IMR-90 (cell line): ENCODE measurements at regions not wholly inside any gene's neighbourhood (a gene's known extent, or its start where the extent isn't known, plus 50 kb on each side); places are given as distances from the start of the nearest gene placed in this dataset.

Experiments used
- ATAC-seq: fragments of 200-7000 bp; cut with Tn5 transposase; 2 replicates; pipeline ENCODE4 v1.9.1; 2020; ENCODE audit warnings: low read depth, mild to moderate bottlenecking, moderate library complexity
- BruUV-seq: library from RNA; stranded (reverse); fragments of 400-500 nt; replicated peaks from 2 replicates; lab custom pipeline; 2021; lab: Mats Ljungman, UMichigan
- CTCF ChIA-PET: fragments of 300-600 bp; formaldehyde crosslinking; extraction: SDS; loops from one replicate; lab custom pipeline; 2021; ENCODE audit warnings: antibody characterized with exemption; lab: Yijun Ruan, JAX
- POLR2A ChIA-PET: fragments of 300-600 bp; sonication (Branson Sonifier 250); formaldehyde crosslinking; loops from one replicate; lab custom pipeline; 2022; ENCODE audit warnings: antibody characterized with exemption; ENCODE audit not compliant: unreplicated experiment; lab: Charles Lee
- DNase-seq: peaks from one replicate; pipeline ENCODE4 v3.0.0; 2013
- H2AFZ ChIP-seq: replicated peaks from 2 replicates; pipeline ENCODE3; 2013; ENCODE audit warnings: low read length, mild to moderate bottlenecking; ENCODE audit not compliant: poor library complexity
- H2AK5ac ChIP-seq: 2 replicates; pipeline ENCODE4 v1.6.1; 2013; ENCODE audit warnings: low read depth, low read length, inconsistent platforms
- H2AK9ac ChIP-seq: replicated peaks from 2 replicates; pipeline ENCODE3; 2013; ENCODE audit warnings: mild to moderate bottlenecking, low read depth, low read length, moderate library complexity; ENCODE audit not compliant: poor library complexity
- H2BK120ac ChIP-seq: 2 replicates; pipeline ENCODE4 v1.6.1; 2013; ENCODE audit warnings: low read depth, low read length, inconsistent platforms
- H2BK15ac ChIP-seq: 3 replicates; pipeline ENCODE4 v1.6.1; 2013; ENCODE audit warnings: low read depth, low read length, inconsistent platforms
- H2BK20ac ChIP-seq: 2 replicates; pipeline ENCODE4 v1.6.1; 2013; ENCODE audit warnings: low read depth, mild to moderate bottlenecking, inconsistent platforms, low read length, moderate library complexity
- H2BK5ac ChIP-seq: 2 replicates; pipeline ENCODE4 v1.6.1; 2013; ENCODE audit warnings: mild to moderate bottlenecking, low read depth, low read length, inconsistent platforms; ENCODE audit not compliant: poor library complexity, severe bottlenecking
- H3K14ac ChIP-seq: replicated peaks from 2 replicates; pipeline ENCODE4 v1.6.1; 2013; ENCODE audit warnings: low read depth, low read length, inconsistent platforms
- H3K18ac ChIP-seq: 2 replicates; pipeline ENCODE4 v1.6.1; 2013; ENCODE audit warnings: low read depth, low read length, control low read depth
- H3K23ac ChIP-seq: 2 replicates; pipeline ENCODE4 v1.6.1; 2013; ENCODE audit warnings: low read depth, low read length, inconsistent platforms
- H3K27ac ChIP-seq: 2 replicates; pipeline ENCODE4 v1.5.1; 2013; ENCODE audit warnings: mild to moderate bottlenecking, control low read depth, low read length; ENCODE audit not compliant: insufficient read depth
- H3K27me3 ChIP-seq: 2 replicates; pipeline ENCODE4 v1.6.1; 2013; ENCODE audit warnings: low read length; ENCODE audit not compliant: control insufficient read depth, insufficient read depth
- H3K36me3 ChIP-seq: 2 replicates; pipeline ENCODE4 v1.6.1; 2013; ENCODE audit warnings: low read length, mixed read lengths; ENCODE audit not compliant: control insufficient read depth, insufficient read depth
- H3K4ac ChIP-seq: 2 replicates; pipeline ENCODE4 v1.6.1; 2013; ENCODE audit warnings: low read depth, low read length, inconsistent platforms
- H3K4me1 ChIP-seq: 2 replicates; pipeline ENCODE4 v1.6.1; 2013; ENCODE audit warnings: low read length, mixed read lengths; ENCODE audit not compliant: control insufficient read depth, insufficient read depth
- H3K4me2 ChIP-seq: 2 replicates; pipeline ENCODE4 v1.6.1; 2013; ENCODE audit warnings: low read depth, mild to moderate bottlenecking, control low read depth, low read length, moderate library complexity
- H3K4me3 ChIP-seq: 2 replicates; pipeline ENCODE4 v1.5.1; 2013; ENCODE audit warnings: low read depth, mild to moderate bottlenecking, control low read depth, low read length, moderate library complexity; ENCODE audit not compliant: insufficient read depth
- H3K56ac ChIP-seq: 2 replicates; pipeline ENCODE4 v1.6.1; 2013; ENCODE audit warnings: low read length, inconsistent platforms; ENCODE audit not compliant: insufficient read depth; ENCODE audit errors: extremely low read depth
- H3K79me1 ChIP-seq, 2 experiments: 2 replicates each; pipeline ENCODE4 v1.6.1; 2013; ENCODE audit warnings: low read length in 2 of 2, inconsistent platforms in 1 of 2, low read depth in 1 of 2
- H3K9ac ChIP-seq: 2 replicates; pipeline ENCODE4 v1.6.1; 2013; ENCODE audit warnings: low read depth, low read length, control low read depth
- H3K9me1 ChIP-seq: 2 replicates; pipeline ENCODE4 v1.6.1; 2013; ENCODE audit warnings: low read length, inconsistent platforms; ENCODE audit not compliant: insufficient read depth
- H3K9me3 ChIP-seq: 2 replicates; pipeline ENCODE4 v1.6.1; 2013; ENCODE audit warnings: low read length; ENCODE audit not compliant: control insufficient read depth, insufficient read depth
- H4K20me1 ChIP-seq: 2 replicates; pipeline ENCODE4 v1.6.1; 2013; ENCODE audit warnings: low read length, inconsistent platforms; ENCODE audit not compliant: insufficient read depth
- H4K5ac ChIP-seq: 2 replicates; pipeline ENCODE4 v1.6.1; 2013; ENCODE audit warnings: mild to moderate bottlenecking, low read depth, low read length, control low read depth
- H4K8ac ChIP-seq, 2 experiments: 2 replicates each; pipeline ENCODE4 v1.6.1; 2013; ENCODE audit warnings: low read depth in 2 of 2, low read length in 2 of 2, control low read depth in 1 of 2, inconsistent platforms in 1 of 2
- H4K91ac ChIP-seq: 2 replicates; pipeline ENCODE4 v1.6.1; 2013; ENCODE audit warnings: low read depth, low read length, inconsistent platforms; ENCODE audit not compliant: insufficient read depth
- CEBPB ChIP-seq: IDR thresholded peaks from 2 replicates; pipeline ENCODE4 v1.6.1; 2012; ENCODE audit warnings: low read depth, low read length, improper control_type of control experiment
- CHD1 ChIP-seq: IDR thresholded peaks from 2 replicates; pipeline ENCODE4 v1.6.1; 2012; ENCODE audit warnings: low read depth, low read length, improper control_type of control experiment
- CTCF ChIP-seq: conservative IDR thresholded peaks from 2 replicates; pipeline ENCODE4 v1.5.1; 2012; ENCODE audit warnings: mild to moderate bottlenecking, low read depth, low read length, improper control_type of control experiment
- ELK1 ChIP-seq: fragments of 150-350 bp; IDR thresholded peaks from 2 replicates; pipeline ENCODE4 v1.6.1; 2016; ENCODE audit warnings: low read depth, mild to moderate bottlenecking, low read length, moderate library complexity, borderline replicate concordance
- MAFK ChIP-seq: IDR thresholded peaks from 2 replicates; pipeline ENCODE4 v1.6.1; 2012; ENCODE audit warnings: low read depth, low read length, improper control_type of control experiment
- MXI1 ChIP-seq: IDR thresholded peaks from 2 replicates; pipeline ENCODE4 v1.6.1; 2012; ENCODE audit warnings: low read depth, mild to moderate bottlenecking, low read length, moderate library complexity, borderline replicate concordance
- NFE2L2 ChIP-seq: fragments of 150-350 bp; IDR thresholded peaks from 2 replicates; pipeline ENCODE4 v1.6.1; 2016; ENCODE audit warnings: low read depth, mild to moderate bottlenecking, low read length
- POLR2A ChIP-seq: IDR thresholded peaks from 2 replicates; pipeline ENCODE4 v1.6.1; 2012; ENCODE audit warnings: mild to moderate bottlenecking, low read depth, low read length
- SMC3 ChIP-seq: fragments of 150-350 bp; IDR thresholded peaks from 2 replicates; pipeline ENCODE4 v1.6.1; 2016; ENCODE audit warnings: low read depth, mild to moderate bottlenecking, antibody characterized with exemption, low read length, moderate library complexity
- WGBS, 2 experiments: methylation state at CpG; one replicate each; pipeline versions ENCODE4 v1.1.5 to v1.1.7; 2013; ENCODE audit warnings: missing lambda C conversion rate in 2 of 2; ENCODE audit not compliant: insufficient read length in 1 of 2; ENCODE audit errors: extremely low coverage in 2 of 2; 5-methylcytosine and 5-hydroxymethylcytosine counted together
- dilution Hi-C: fragments of 300-500 bp; cut with HindIII; formaldehyde crosslinking; loops from one replicate; pipeline ENCODE4 v1.14.3; 2018; ENCODE audit warnings: low sequenced_read_pairs; ENCODE audit not compliant: unreplicated experiment
- in situ Hi-C: fragments of 300-500 bp; cut with MboI; formaldehyde crosslinking; loops from 3 replicates; pipeline ENCODE4 v1.14.3; 2019; ENCODE audit warnings: low sequenced_read_pairs, inconsistent platforms, mixed read lengths
- intact Hi-C: fragments of 100-400 bp; cut with micrococcal nuclease; formaldehyde crosslinking; loops from 2 replicates; pipeline ENCODE4 v1.10.0; 2022

- no peak overlapping the region for H2AK5ac ChIP-seq
- no peak overlapping the region for H4K5ac ChIP-seq
- DNase-seq (no peak), ATAC-seq (no peak)
- H3K56ac ChIP-seq: no peak overlapping the region
- dilution Hi-C loops: no loop called here
- no TSS peak for BruUV-seq
- H3K27me3 ChIP-seq: no peaks in the 10 kb centered on the region
- H3K4ac ChIP-seq: no peak overlapping the region
- H2AFZ ChIP-seq: no peak overlapping the region
- intact Hi-C loops: no loop called here
- no peak overlapping the region for H3K18ac ChIP-seq
- no peak overlapping the region for H3K23ac ChIP-seq
- no peak overlapping the region for H3K27ac ChIP-seq
- TF ChIP-seq MXI1: no peak
- no peak for TF ChIP-seq CEBPB
- no peak for TF ChIP-seq POLR2A
- no peak for TF ChIP-seq MAFK
- no peak for TF ChIP-seq ELK1
- no peak for TF ChIP-seq CTCF
- no peak for TF ChIP-seq CHD1
- no peak for TF ChIP-seq SMC3
- no peak for TF ChIP-seq NFE2L2
- ChIA-PET POLR2A (no interaction called here), CTCF (no interaction called here)
- H4K91ac ChIP-seq: no peak overlapping the region
- no peak overlapping the region for H4K8ac ChIP-seq
- H3K4me1 ChIP-seq: no peaks in the 10 kb centered on the region
- H3K4me3 ChIP-seq: no peak overlapping the region
- H2BK20ac ChIP-seq: no peak overlapping the region
- H3K4me2 ChIP-seq: no peak overlapping the region
- H3K79me1 ChIP-seq: no peaks in the 10 kb centered on the region
- H3K36me3 ChIP-seq: no peaks in the 10 kb centered on the region
- H3K9ac ChIP-seq: no peak overlapping the region
- no peaks in the 10 kb centered on the region for H3K9me1 ChIP-seq
- peaks cover 12% of the 10 kb centered on the region; the same call in 1 of the 2 replicates for H3K9me3 ChIP-seq
- in situ Hi-C loops: no loop called here
- H3K14ac ChIP-seq: no peak overlapping the region
- no peaks in the 10 kb centered on the region for H4K20me1 ChIP-seq
- no peak overlapping the region for H2BK5ac ChIP-seq
- WGBS, 2 experiments: no CpG with 5 or more reads among the region's 2 CpGs
- no peak overlapping the region for H2BK120ac ChIP-seq
- no peak overlapping the region for H2BK15ac ChIP-seq
- H2AK9ac ChIP-seq: no peak overlapping the region
These were observed 458.1 kb downstream of the BCL11A start for GRCh38 chr2:60095202-60095815.
